Body of pancreas (tissue), 4 donors: ENCODE measurements at regions not wholly inside any gene's neighbourhood (a gene's known extent, or its start where the extent isn't known, plus 50 kb on each side); places are given as distances from the start of the nearest gene placed in this dataset.

Experiments
- POLR2A ChIP-seq, 3 donors: fragments of 450-650 bp; IDR thresholded peaks; one replicate each; pipeline ENCODE4 v1.6.1; 2016; ENCODE audit warnings: antibody characterized with exemption in 3 of 3, mild to moderate bottlenecking in 2 of 3
- TF ChIP-seq, protein P1 (sequence below), 7 experiments: fragments of 450-650 bp in 4 of 7; fragments of 200-600 bp in 3 of 7; sonication (generic) in 3 of 7; IDR thresholded peaks; one replicate each; pipeline ENCODE4 v1.5.1; 2016 to 2019; ENCODE audit warnings: antibody characterized with exemption in 7 of 7

GRCh38 chr2:146777181-146777580 is 1067.6 kb upstream of the ACVR2A start:
- TF ChIP-seq POLR2A (IDR thresholded peaks at IDR 0.05), result no peak
- TF ChIP-seq, protein P1, sequence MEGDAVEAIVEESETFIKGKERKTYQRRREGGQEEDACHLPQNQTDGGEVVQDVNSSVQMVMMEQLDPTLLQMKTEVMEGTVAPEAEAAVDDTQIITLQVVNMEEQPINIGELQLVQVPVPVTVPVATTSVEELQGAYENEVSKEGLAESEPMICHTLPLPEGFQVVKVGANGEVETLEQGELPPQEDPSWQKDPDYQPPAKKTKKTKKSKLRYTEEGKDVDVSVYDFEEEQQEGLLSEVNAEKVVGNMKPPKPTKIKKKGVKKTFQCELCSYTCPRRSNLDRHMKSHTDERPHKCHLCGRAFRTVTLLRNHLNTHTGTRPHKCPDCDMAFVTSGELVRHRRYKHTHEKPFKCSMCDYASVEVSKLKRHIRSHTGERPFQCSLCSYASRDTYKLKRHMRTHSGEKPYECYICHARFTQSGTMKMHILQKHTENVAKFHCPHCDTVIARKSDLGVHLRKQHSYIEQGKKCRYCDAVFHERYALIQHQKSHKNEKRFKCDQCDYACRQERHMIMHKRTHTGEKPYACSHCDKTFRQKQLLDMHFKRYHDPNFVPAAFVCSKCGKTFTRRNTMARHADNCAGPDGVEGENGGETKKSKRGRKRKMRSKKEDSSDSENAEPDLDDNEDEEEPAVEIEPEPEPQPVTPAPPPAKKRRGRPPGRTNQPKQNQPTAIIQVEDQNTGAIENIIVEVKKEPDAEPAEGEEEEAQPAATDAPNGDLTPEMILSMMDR (IDR thresholded peaks at IDR 0.05), result no peak
